ENCODE measurements at regions not wholly inside any gene's neighbourhood (a gene's known extent, or its start where the extent isn't known, plus 50 kb on each side); places are given as distances from the start of the nearest gene placed in this dataset.

DNA sequence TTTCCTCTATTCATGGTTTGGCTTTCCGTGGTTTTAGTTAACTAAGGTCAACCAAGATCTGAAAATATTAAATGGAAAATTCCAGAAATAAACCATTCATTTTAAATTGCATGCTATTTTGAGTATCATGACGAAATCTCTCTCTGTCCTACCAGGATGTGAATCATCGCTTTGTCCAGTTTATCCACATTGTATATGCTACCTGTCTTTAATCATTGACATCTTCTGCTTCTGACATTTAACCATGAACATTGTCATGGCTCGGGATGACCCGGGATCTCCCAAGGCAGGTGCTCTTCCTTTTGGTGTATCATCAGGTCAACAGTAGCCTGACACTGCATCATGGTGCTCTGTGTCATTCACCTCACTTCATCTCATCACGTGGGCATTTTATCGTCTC, 125.5 kb upstream of the HNRNPU start:
- 56% methylated on average over 7 of the region's 7 CpGs for WGBS (ENCODE audit: insufficient coverage, insufficient replicate concordance, low lambda C conversion rate, missing lambda C conversion rate)
- FAIRE-seq = no peak

DNA sequence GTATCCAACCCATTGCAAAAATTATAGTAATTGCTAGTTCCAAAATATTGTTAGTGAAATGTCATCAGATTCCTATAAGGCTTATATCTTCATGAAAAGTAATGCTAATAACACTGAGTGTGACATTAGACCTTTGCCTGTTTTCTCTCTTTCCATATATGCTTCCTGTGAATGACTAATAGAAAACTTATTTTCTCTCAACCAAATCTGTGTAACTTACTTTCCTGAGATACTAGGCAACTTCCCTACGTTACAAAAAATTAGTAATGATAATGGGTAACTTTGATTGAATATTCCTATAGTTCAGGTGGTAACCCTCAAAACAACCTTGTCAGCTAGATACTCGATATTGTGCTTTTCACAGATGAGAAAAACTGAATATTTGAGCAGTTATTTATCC, 124.2 kb upstream of the HNRNPU start:
- H3K9ac ChIP-seq (ENCODE audit: control insufficient read depth, insufficient read depth, low read length) = no peak overlapping the region
- FAIRE-seq = no peak
- no peaks in the 10 kb centered on the region for H3K4me1 ChIP-seq (ENCODE audit: control insufficient read depth, insufficient read depth, low read length)
- H3K27ac ChIP-seq (ENCODE audit: control insufficient read depth, insufficient read depth) = no peak overlapping the region
- ChIA-PET CTCF (no interaction called here), SMC1A (ENCODE audit: uncharacterized antibody, unreplicated experiment) (no interaction called here), RAD21 (ENCODE audit: unreplicated experiment) (no interaction called here), POLR2A (no interaction called here)
- WGBS (ENCODE audit: insufficient coverage, insufficient replicate concordance, low lambda C conversion rate, missing lambda C conversion rate) = 30% methylated on average over 2 of the region's 2 CpGs
- intact Hi-C loops (cut with micrococcal nuclease; ENCODE audit: unreplicated experiment) (no loop called here), in situ Hi-C loops (cut with MboI) (no loop called here)
- no peaks in the 10 kb centered on the region for H3K27me3 ChIP-seq (replicated peaks in 1 of 2; ENCODE audit: control insufficient read depth in 2 of 2, insufficient read depth in 2 of 2, low read length in 1 of 2)
- BruUV-seq (replicated peaks) = no TSS peak
- no peaks in the 10 kb centered on the region for H4K20me1 ChIP-seq (ENCODE audit: control insufficient read depth, insufficient read depth)
- no peaks in the 10 kb centered on the region for H3K36me3 ChIP-seq (ENCODE audit: control insufficient read depth in 2 of 2, insufficient read depth in 2 of 2, low read length in 1 of 2)
- H2AFZ ChIP-seq (ENCODE audit: control insufficient read depth, low read depth, low read length) = no peak overlapping the region
- no peak overlapping the region for H3K4me2 ChIP-seq (ENCODE audit: control insufficient read depth, insufficient read depth)
- ATAC-seq = no peak
- no peaks in the 10 kb centered on the region for H3K9me3 ChIP-seq (replicated peaks; ENCODE audit: control insufficient read depth, insufficient read depth, low read length)
- H3K4me3 ChIP-seq = no peak overlapping the region
- no peaks in the 10 kb centered on the region for H3K79me2 ChIP-seq (ENCODE audit: control insufficient read depth, insufficient read depth, low read length)
- no peak for DNase-seq (ENCODE audit: low read depth, low spot score)
- no peak for TF ChIP-seq NFYB (IDR thresholded peaks at IDR 0.05; ENCODE audit: insufficient read depth, low read depth, low read length)
- no peak for TF ChIP-seq KLF5 (IDR thresholded peaks at IDR 0.05; ENCODE audit: partially characterized antibody)
- no peak for TF ChIP-seq CHD4 (IDR thresholded peaks at IDR 0.05)
- TF ChIP-seq CREM (IDR thresholded peaks at IDR 0.05; ENCODE audit: low read depth) = no peak
- no peak for TF ChIP-seq FOXK2 (IDR thresholded peaks at IDR 0.05)
- TF ChIP-seq TARDBP (IDR thresholded peaks at IDR 0.05; ENCODE audit: borderline replicate concordance) = no peak
- no peak for TF ChIP-seq HDGF (IDR thresholded peaks at IDR 0.05)
- no peak for TF ChIP-seq BHLHE40 (IDR thresholded peaks at IDR 0.05; ENCODE audit: borderline replicate concordance in 1 of 2, low read depth in 2 of 2, low read length in 1 of 2)
- TF ChIP-seq WRNIP1 (IDR thresholded peaks at IDR 0.05; ENCODE audit: borderline replicate concordance, low read depth, low read length) = no peak
- no peak for TF ChIP-seq STAT1 (conservative IDR thresholded peaks at IDR 0.05)
- TF ChIP-seq RCOR1 (conservative IDR thresholded peaks at IDR 0.05; ENCODE audit: low read depth, low read length) = no peak
- TF ChIP-seq SUZ12 (IDR thresholded peaks at IDR 0.05; ENCODE audit: unreplicated experiment) = no peak
- TF ChIP-seq, protein P1, sequence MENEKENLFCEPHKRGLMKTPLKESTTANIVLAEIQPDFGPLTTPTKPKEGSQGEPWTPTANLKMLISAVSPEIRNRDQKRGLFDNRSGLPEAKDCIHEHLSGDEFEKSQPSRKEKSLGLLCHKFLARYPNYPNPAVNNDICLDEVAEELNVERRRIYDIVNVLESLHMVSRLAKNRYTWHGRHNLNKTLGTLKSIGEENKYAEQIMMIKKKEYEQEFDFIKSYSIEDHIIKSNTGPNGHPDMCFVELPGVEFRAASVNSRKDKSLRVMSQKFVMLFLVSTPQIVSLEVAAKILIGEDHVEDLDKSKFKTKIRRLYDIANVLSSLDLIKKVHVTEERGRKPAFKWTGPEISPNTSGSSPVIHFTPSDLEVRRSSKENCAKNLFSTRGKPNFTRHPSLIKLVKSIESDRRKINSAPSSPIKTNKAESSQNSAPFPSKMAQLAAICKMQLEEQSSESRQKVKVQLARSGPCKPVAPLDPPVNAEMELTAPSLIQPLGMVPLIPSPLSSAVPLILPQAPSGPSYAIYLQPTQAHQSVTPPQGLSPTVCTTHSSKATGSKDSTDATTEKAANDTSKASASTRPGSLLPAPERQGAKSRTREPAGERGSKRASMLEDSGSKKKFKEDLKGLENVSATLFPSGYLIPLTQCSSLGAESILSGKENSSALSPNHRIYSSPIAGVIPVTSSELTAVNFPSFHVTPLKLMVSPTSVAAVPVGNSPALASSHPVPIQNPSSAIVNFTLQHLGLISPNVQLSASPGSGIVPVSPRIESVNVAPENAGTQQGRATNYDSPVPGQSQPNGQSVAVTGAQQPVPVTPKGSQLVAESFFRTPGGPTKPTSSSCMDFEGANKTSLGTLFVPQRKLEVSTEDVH (IDR thresholded peaks at IDR 0.05; ENCODE audit: low read depth, partially characterized antibody) = no peak

More for the DNA sequence above, 125.5 kb upstream of the HNRNPU start:
- H3K4me2 ChIP-seq (ENCODE audit: control insufficient read depth, insufficient read depth) = no peak overlapping the region
- no peaks in the 10 kb centered on the region for H3K4me1 ChIP-seq (ENCODE audit: control insufficient read depth, insufficient read depth, low read length)
- DNase-seq (ENCODE audit: low read depth, low spot score) (no peak), ATAC-seq (no peak)
- TF ChIP-seq KLF5 (IDR thresholded peaks at IDR 0.05; ENCODE audit: partially characterized antibody) = no peak
- no peak for TF ChIP-seq BCL11A (IDR thresholded peaks at IDR 0.05; ENCODE audit: low read depth, low read length)
- TF ChIP-seq SUZ12 (IDR thresholded peaks at IDR 0.05; ENCODE audit: unreplicated experiment) = no peak
- no peak for TF ChIP-seq PML (IDR thresholded peaks at IDR 0.05; ENCODE audit: low read length)
- no peak for TF ChIP-seq SP1 (IDR thresholded peaks at IDR 0.05; ENCODE audit: low read depth, low read length)
- TF ChIP-seq TCF12 (IDR thresholded peaks at IDR 0.05; ENCODE audit: low read depth, low read length) = no peak
- no peak for TF ChIP-seq NFIC (IDR thresholded peaks at IDR 0.05; ENCODE audit: low read depth, low read length)
- no peak for TF ChIP-seq RBBP5 (conservative IDR thresholded peaks at IDR 0.05)
- no peak for TF ChIP-seq ZNF274 (IDR thresholded peaks at IDR 0.05; ENCODE audit: insufficient read depth, insufficient read length)
- TF ChIP-seq SUPT20H (IDR thresholded peaks at IDR 0.05; ENCODE audit: borderline replicate concordance, control insufficient read depth, low read depth, low read length) = no peak
- no peak for TF ChIP-seq SMAD5 (IDR thresholded peaks at IDR 0.05; ENCODE audit: low read depth)
- H3K36me3 ChIP-seq (ENCODE audit: control insufficient read depth in 2 of 2, insufficient read depth in 2 of 2, low read length in 1 of 2) = no peaks in the 10 kb centered on the region
- H3K9ac ChIP-seq (ENCODE audit: control insufficient read depth, insufficient read depth, low read length) = no peak overlapping the region
- no TSS peak for BruUV-seq (replicated peaks)
- H3K4me3 ChIP-seq = no peak overlapping the region
- H3K79me2 ChIP-seq (ENCODE audit: control insufficient read depth, insufficient read depth, low read length) = no peaks in the 10 kb centered on the region
- ChIA-PET RAD21 (ENCODE audit: unreplicated experiment) (no interaction called here), CTCF (no interaction called here), POLR2A (no interaction called here), SMC1A (ENCODE audit: uncharacterized antibody, unreplicated experiment) (no interaction called here)
- in situ Hi-C loops (cut with MboI) (no loop called here), intact Hi-C loops (cut with micrococcal nuclease; ENCODE audit: unreplicated experiment) (no loop called here)
- no peak overlapping the region for H3K27ac ChIP-seq (ENCODE audit: control insufficient read depth, insufficient read depth)
- H3K27me3 ChIP-seq (replicated peaks in 1 of 2; ENCODE audit: control insufficient read depth in 2 of 2, insufficient read depth in 2 of 2, low read length in 1 of 2) = no peaks in the 10 kb centered on the region
- no peaks in the 10 kb centered on the region for H4K20me1 ChIP-seq (ENCODE audit: control insufficient read depth, insufficient read depth)
- H2AFZ ChIP-seq (ENCODE audit: control insufficient read depth, low read depth, low read length) = no peak overlapping the region
- no peaks in the 10 kb centered on the region for H3K9me3 ChIP-seq (replicated peaks; ENCODE audit: control insufficient read depth, insufficient read depth, low read length)
